Stimulated activated CD4-positive, alpha-beta T cell treated with anti-CD3 and anti-CD28 coated beads, Interleukin-4, amount 100 ng/mL, for 4 hours (primary cell): ENCODE measurements at regions not wholly inside any gene's neighbourhood (a gene's known extent, or its start where the extent isn't known, plus 50 kb on each side); places are given as distances from the start of the nearest gene placed in this dataset.

Source experiments
- DNase-seq, 2 experiments: peaks; one replicate each; pipeline ENCODE4 v3.0.0-alpha.2; 2020

DNA sequence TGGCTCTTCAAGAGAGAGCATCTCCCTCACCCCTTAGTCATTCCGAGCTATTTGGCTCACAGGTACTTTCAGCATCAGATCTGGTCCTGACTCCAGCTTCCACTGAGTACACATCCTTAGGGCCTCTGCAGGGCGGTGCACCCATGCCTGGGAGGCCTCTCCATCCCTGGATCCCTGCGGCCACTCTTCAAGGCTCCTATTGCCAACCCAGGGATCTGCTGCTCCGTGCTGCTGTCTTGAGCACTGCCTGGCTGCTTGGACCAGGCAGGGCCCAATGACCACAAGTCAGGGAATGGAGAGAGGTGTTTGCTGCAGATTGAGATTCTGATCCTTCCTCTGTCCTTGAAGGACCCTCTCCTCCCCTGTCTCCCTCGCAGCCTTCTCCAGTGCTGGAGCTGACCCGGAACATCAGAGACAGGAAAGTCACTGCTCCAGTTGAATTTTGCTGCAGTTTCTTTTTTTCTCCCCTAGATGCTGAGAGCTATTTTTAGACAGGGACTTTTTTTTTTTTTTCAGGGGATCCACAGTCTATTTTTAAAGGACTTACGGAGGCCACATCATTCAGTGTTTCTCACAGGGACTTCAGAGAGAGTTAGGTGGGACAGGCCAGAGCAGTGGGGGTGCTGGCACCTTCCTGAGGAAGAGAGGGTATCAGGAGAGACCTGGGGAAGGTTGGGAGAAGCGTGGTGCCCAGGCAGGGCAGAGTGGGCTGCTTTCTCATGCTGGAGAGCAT is 50.1 kb upstream of the KCNA1 start:
- no peak for DNase-seq
